ENCODE measurements at regions not wholly inside any gene's neighbourhood (a gene's known extent, or its start where the extent isn't known, plus 50 kb on each side); places are given as distances from the start of the nearest gene placed in this dataset.

- no peak for TF ChIP-seq CTCF (IDR thresholded peaks at IDR 0.05)
- no peak for TF ChIP-seq POLR2A (IDR thresholded peaks at IDR 0.05)
- TF ChIP-seq POLR2AphosphoS5 (IDR thresholded peaks at IDR 0.05) = no peak
These were observed 54.0 kb upstream of the CISTR start for GRCh38 chr12:53805791-53806190.

Data from breast epithelium (tissue), 3 donors.